ENCODE measurements at regions not wholly inside any gene's neighbourhood (a gene's known extent, or its start where the extent isn't known, plus 50 kb on each side); places are given as distances from the start of the nearest gene placed in this dataset.
"Not testable (repeated sequence)": the region's sequence is repeated elsewhere in the genome, so short reads cannot be mapped to it uniquely, and the experiment has no call there.

DNA sequence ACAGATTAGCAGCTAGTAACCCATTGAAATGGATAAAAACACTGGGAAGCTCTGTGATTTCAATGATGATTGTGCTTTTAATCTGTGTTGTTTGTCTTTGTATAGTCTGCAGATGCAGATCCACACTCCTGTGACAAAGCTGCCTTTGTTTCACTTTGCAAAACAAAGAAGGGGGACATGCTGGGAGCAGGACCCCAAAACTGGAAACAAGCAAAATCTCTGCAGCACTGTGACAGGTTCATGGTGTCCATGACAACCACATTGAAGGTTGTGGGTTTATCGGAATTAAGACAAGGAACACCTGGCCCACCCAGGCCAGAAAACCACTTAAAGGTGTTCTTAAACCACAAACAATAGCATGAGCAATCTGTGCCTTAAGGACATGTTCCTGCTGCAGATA lies 95.6 kb upstream of the PTGDR start:
- TF ChIP-seq, protein P1, sequence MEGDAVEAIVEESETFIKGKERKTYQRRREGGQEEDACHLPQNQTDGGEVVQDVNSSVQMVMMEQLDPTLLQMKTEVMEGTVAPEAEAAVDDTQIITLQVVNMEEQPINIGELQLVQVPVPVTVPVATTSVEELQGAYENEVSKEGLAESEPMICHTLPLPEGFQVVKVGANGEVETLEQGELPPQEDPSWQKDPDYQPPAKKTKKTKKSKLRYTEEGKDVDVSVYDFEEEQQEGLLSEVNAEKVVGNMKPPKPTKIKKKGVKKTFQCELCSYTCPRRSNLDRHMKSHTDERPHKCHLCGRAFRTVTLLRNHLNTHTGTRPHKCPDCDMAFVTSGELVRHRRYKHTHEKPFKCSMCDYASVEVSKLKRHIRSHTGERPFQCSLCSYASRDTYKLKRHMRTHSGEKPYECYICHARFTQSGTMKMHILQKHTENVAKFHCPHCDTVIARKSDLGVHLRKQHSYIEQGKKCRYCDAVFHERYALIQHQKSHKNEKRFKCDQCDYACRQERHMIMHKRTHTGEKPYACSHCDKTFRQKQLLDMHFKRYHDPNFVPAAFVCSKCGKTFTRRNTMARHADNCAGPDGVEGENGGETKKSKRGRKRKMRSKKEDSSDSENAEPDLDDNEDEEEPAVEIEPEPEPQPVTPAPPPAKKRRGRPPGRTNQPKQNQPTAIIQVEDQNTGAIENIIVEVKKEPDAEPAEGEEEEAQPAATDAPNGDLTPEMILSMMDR (IDR thresholded peaks at IDR 0.05), result not testable (repeated sequence)
- not testable (repeated sequence) for TF ChIP-seq POLR2AphosphoS5 (IDR thresholded peaks at IDR 0.05)
